ENCODE measurements at regions not wholly inside any gene's neighbourhood (a gene's known extent, or its start where the extent isn't known, plus 50 kb on each side); places are given as distances from the start of the nearest gene placed in this dataset.
"Not testable (repeated sequence)": the region's sequence is repeated elsewhere in the genome, so short reads cannot be mapped to it uniquely, and the experiment has no call there.

DNA sequence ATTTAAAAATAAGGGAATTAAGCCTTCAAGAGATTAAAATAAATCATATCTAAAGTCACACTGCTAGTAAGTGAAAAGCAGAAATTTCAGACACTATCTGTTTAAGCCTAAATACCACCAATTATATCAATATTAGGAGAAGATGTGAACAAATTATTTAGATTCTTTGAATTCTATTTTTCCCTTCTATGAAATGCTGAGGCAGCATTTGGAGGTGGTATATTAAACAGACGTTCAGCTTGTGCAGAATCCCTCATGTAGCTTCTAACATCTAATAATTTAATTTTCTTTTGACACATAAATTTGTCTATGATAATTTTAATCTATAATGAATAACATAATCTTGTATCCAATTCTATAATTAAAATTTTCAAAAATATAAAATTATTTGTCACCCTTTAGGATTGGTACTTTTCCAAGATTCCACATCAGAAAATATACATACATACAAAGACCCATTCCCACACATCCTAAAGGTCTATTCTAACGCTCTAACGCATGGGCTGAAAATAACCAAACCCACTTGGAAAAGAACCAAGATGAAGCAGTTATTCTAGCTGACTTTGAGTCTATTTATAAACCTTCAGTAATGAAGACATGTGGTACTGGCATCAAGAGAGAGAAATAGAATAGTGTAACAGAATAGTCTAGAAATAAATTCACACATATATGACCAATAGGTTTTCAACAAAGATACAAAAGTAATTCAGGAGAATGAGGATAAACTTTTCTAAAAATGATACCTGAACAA is 751.8 kb downstream of the GALC start:
- no peak overlapping the region for H3K27ac ChIP-seq (ENCODE audit: low read depth, low read length)
- H3F3A ChIP-seq (ENCODE audit: control insufficient read depth, insufficient read depth) = no peaks in the 10 kb centered on the region
- no peaks in the 10 kb centered on the region for H3K4me1 ChIP-seq (ENCODE audit: control insufficient read depth, low read length)
- H3K27me3 ChIP-seq (ENCODE audit: control insufficient read depth, low read length) = no peaks in the 10 kb centered on the region
- H3K36me3 ChIP-seq (ENCODE audit: control insufficient read depth, low read length) = no peaks in the 10 kb centered on the region
- no peaks in the 10 kb centered on the region for H3K79me2 ChIP-seq (ENCODE audit: control insufficient read depth, low read length)
- H3K4me3 ChIP-seq (ENCODE audit: low read length) = no peak overlapping the region
- H3K4me2 ChIP-seq (ENCODE audit: low read length) = no peak overlapping the region
- no peaks in the 10 kb centered on the region for H3K9me2 ChIP-seq (replicated peaks; ENCODE audit: control insufficient read depth, low read length)
- no peaks in the 10 kb centered on the region for H3K9me3 ChIP-seq (ENCODE audit: control insufficient read depth, insufficient read depth, low read length)
- no peak for TF ChIP-seq EZH2phosphoT487 (IDR thresholded peaks at IDR 0.05; ENCODE audit: borderline replicate concordance, low read length)
- TF ChIP-seq, protein P1, sequence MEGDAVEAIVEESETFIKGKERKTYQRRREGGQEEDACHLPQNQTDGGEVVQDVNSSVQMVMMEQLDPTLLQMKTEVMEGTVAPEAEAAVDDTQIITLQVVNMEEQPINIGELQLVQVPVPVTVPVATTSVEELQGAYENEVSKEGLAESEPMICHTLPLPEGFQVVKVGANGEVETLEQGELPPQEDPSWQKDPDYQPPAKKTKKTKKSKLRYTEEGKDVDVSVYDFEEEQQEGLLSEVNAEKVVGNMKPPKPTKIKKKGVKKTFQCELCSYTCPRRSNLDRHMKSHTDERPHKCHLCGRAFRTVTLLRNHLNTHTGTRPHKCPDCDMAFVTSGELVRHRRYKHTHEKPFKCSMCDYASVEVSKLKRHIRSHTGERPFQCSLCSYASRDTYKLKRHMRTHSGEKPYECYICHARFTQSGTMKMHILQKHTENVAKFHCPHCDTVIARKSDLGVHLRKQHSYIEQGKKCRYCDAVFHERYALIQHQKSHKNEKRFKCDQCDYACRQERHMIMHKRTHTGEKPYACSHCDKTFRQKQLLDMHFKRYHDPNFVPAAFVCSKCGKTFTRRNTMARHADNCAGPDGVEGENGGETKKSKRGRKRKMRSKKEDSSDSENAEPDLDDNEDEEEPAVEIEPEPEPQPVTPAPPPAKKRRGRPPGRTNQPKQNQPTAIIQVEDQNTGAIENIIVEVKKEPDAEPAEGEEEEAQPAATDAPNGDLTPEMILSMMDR (IDR thresholded peaks at IDR 0.05; ENCODE audit: low read depth, low read length, poor library complexity, severe bottlenecking) = no peak
- H4K20me1 ChIP-seq (ENCODE audit: control insufficient read depth, insufficient read depth, low read depth, low read length) = no peaks in the 10 kb centered on the region

DNA sequence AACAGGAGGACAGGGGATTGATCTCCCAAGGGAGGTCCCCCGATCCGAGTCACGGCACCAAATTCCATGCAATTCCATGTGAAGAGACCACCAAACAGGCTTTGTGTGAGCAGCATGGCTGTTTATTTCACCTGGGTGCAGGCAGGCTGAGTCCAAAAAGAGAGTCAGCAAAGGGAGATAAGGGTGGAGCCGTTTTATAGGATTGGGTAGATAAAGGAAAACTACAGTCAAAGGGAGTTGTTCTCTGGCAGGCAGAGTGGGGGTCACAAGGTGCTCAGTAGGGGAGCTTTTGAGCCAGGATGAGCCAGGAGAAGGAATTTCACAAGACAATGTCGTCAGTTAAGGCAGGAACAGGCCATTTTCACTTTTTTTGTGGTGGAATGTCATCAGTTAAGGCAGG is 752.7 kb downstream of the GALC start:
- not testable (repeated sequence) for H3F3A ChIP-seq (ENCODE audit: control insufficient read depth, insufficient read depth); H3K4me3 ChIP-seq (ENCODE audit: low read length); H3K27ac ChIP-seq (ENCODE audit: low read depth, low read length); H3K79me2 ChIP-seq (ENCODE audit: control insufficient read depth, low read length); H3K4me1 ChIP-seq (ENCODE audit: control insufficient read depth, low read length); H4K20me1 ChIP-seq (ENCODE audit: control insufficient read depth, insufficient read depth, low read depth, low read length); H3K9me2 ChIP-seq (replicated peaks; ENCODE audit: control insufficient read depth, low read length); H3K27me3 ChIP-seq (ENCODE audit: control insufficient read depth, low read length); H3K4me2 ChIP-seq (ENCODE audit: low read length); H3K9me3 ChIP-seq (ENCODE audit: control insufficient read depth, insufficient read depth, low read length); H3K36me3 ChIP-seq (ENCODE audit: control insufficient read depth, low read length)

DNA sequence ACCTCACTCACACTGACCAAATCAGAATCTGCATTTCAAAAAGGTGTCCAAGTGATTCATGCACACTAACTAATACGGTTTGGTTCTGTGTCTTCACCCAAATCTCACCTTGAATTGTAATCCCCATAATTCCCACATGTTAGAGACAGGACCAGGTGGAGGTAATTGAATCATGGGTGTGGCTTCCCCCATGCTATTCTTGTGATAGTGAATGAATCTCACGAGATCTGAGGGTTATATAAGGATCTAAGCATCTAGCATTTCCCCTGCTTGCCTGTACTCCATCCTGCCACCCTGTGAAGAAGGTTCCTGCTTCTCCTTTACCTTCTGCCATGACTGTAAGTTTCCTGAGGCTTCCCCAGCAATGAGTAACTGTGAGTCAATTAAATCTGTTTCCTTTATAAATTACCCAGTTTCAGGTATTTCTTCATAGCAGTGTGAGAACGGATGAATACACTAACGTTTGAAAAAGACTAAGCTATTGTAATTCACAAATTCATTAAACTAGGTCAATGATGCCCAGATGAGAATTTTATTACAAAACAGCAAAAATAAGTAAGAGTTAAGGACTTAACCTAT is 759.1 kb downstream of the GALC start:
- no peaks in the 10 kb centered on the region for H3K9me3 ChIP-seq (ENCODE audit: control insufficient read depth, insufficient read depth, low read length)
- TF ChIP-seq EZH2phosphoT487 (IDR thresholded peaks at IDR 0.05; ENCODE audit: borderline replicate concordance, low read length) = no peak
- TF ChIP-seq, protein P1 (IDR thresholded peaks at IDR 0.05; ENCODE audit: low read depth, low read length, poor library complexity, severe bottlenecking) = no peak
- no peaks in the 10 kb centered on the region for H3K79me2 ChIP-seq (ENCODE audit: control insufficient read depth, low read length)
- no peaks in the 10 kb centered on the region for H3K27me3 ChIP-seq (ENCODE audit: control insufficient read depth, low read length)
- no peak overlapping the region for H3K4me2 ChIP-seq (ENCODE audit: low read length)
- no peaks in the 10 kb centered on the region for H3F3A ChIP-seq (ENCODE audit: control insufficient read depth, insufficient read depth)
- no peaks in the 10 kb centered on the region for H3K4me1 ChIP-seq (ENCODE audit: control insufficient read depth, low read length)
- H3K27ac ChIP-seq (ENCODE audit: low read depth, low read length) = no peak overlapping the region
- H3K4me3 ChIP-seq (ENCODE audit: low read length) = no peak overlapping the region
- H3K36me3 ChIP-seq (ENCODE audit: control insufficient read depth, low read length) = no peaks in the 10 kb centered on the region
- no peaks in the 10 kb centered on the region for H4K20me1 ChIP-seq (ENCODE audit: control insufficient read depth, insufficient read depth, low read depth, low read length)
- no peaks in the 10 kb centered on the region for H3K9me2 ChIP-seq (replicated peaks; ENCODE audit: control insufficient read depth, low read length)

DNA sequence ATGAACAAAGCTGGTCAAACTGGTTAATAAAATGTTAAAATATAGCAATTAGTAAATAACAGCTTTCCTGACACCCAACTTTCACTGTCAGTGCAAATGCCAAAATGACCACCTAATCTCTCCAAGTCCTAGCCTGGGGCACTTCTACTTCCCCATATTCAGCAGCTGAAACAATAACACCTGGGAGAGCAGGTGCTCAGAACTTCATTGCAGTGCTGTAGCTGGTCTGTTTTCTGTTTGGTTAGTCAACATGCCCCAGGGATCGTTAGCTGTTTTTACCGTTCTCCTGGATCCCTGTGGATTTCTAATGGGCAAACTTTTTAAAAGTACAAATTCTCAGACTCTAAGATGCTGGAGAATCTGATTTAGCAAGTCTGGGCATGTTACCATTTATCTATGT is 759.7 kb downstream of the GALC start:
- H4K20me1 ChIP-seq (ENCODE audit: control insufficient read depth, insufficient read depth, low read depth, low read length) = no peaks in the 10 kb centered on the region
- H3K36me3 ChIP-seq (ENCODE audit: control insufficient read depth, low read length) = no peaks in the 10 kb centered on the region
- no peaks in the 10 kb centered on the region for H3K9me2 ChIP-seq (replicated peaks; ENCODE audit: control insufficient read depth, low read length)
- no peak overlapping the region for H3K4me2 ChIP-seq (ENCODE audit: low read length)
- TF ChIP-seq, protein P1 (IDR thresholded peaks at IDR 0.05; ENCODE audit: low read depth, low read length, poor library complexity, severe bottlenecking) = no peak
- TF ChIP-seq EZH2phosphoT487 (IDR thresholded peaks at IDR 0.05; ENCODE audit: borderline replicate concordance, low read length) = no peak
- no peaks in the 10 kb centered on the region for H3K4me1 ChIP-seq (ENCODE audit: control insufficient read depth, low read length)
- no peaks in the 10 kb centered on the region for H3K9me3 ChIP-seq (ENCODE audit: control insufficient read depth, insufficient read depth, low read length)
- no peak overlapping the region for H3K4me3 ChIP-seq (ENCODE audit: low read length)
- H3K27ac ChIP-seq (ENCODE audit: low read depth, low read length) = no peak overlapping the region
- H3K27me3 ChIP-seq (ENCODE audit: control insufficient read depth, low read length) = no peaks in the 10 kb centered on the region
- no peaks in the 10 kb centered on the region for H3F3A ChIP-seq (ENCODE audit: control insufficient read depth, insufficient read depth)
- no peaks in the 10 kb centered on the region for H3K79me2 ChIP-seq (ENCODE audit: control insufficient read depth, low read length)
